OCI-M1 (cell line): ENCODE measurements at regions not wholly inside any gene's neighbourhood (a gene's known extent, or its start where the extent isn't known, plus 50 kb on each side); places are given as distances from the start of the nearest gene placed in this dataset.

Experiments
- DNase-seq: peaks from one replicate; lab custom pipeline; 2025; lab: John Stamatoyannopoulos, UW

DNA sequence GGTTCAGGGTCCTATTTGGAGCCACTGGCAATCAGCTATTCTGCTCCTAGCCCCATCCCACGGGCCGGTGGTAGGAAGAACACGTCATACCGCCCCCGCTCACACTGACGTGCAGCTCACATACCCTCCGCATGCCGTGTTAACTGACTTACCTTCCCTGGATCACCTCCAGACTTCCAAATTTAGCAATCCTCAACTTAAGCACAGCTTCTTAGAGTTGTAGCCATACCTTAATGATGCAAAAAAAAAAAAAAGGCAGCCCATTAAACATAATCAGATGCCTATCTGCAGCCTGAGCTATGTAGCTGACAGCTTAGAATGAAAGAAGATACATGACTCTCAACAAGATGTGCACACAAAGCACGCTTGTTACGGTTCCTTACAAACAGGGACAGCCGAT, 93.0 kb downstream of the IRX2 start:
- no peak for DNase-seq

DNA sequence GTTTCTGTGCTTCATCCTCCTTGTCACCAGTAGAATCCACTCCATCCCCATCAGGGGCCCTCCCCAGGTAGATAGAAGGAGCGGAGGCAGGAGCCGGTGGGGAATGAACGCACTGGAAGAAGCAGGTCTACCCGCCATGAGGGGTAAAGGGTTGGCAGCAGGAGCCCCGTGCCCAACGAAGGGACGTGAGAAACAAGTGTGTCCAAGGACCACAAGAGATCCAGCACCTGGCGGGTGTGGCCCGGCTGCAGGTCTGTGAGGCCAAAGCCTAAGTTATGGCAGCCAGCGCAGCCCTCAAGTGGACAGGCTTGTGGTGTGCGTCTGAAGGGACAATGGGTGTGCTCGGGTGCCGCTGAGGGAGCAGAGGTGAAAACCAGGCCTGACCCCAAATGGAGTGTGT, 94.3 kb downstream of the IRX2 start:
- DNase-seq, result no peak

DNA sequence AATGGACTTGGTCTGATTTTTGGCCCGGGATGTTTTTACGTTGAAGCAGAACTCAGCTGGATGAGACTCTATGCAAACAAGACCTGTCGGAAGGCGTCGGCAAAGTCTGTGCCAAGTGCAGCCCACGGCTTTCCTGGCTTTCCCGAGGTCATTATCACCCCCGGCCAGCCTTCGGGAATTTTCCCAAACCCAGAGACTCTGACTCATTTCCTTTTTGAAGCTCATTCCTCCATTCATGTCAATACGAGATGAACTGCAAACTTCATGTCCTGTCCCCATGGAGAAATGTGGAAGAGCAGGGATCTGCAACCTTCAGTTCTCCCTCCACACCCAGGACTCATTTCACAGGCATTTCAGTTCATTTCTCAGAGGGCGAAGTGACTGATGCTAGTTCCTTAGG, 95.3 kb downstream of the IRX2 start:
- DNase-seq, result no peak

DNA sequence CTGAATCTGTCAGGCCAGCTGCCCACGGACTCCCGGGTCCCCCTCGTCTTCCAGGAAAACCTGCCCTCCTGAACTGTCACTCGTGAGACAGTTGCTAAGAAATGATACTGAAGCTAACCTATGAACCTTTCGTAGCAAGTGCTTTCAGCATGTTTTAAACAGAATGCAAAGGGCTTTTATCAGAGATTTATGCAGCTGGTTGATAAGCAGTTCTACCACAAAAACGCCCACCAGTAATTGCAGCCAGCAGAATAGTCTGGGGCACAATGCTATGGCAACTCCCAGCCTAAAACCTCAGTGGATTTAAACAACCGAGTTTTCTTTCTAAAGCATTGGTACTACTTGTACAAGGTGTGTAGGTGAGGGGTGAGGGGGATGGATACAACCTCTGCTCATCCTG, 97.5 kb downstream of the IRX2 start:
- no peak for DNase-seq

DNA sequence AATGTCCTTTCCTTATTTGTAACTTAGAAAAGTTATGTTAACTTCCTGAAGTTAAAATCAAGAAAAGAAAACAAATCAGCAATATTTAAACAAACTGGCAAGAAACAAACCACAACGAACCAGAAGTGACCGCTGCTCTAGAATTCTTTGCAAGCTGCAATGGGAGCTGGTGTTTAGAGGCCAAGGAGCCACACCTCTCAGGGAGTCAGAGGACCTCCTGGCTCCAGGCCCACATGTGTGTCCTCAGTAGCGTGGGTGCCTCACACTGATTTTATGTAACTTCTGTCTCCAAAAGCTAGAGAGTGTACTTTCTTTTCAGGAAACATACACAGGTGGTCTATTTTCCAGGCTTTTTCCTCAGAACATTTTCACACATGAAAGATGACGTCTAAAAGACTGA, 100.4 kb downstream of the IRX2 start:
- no peak for DNase-seq

DNA sequence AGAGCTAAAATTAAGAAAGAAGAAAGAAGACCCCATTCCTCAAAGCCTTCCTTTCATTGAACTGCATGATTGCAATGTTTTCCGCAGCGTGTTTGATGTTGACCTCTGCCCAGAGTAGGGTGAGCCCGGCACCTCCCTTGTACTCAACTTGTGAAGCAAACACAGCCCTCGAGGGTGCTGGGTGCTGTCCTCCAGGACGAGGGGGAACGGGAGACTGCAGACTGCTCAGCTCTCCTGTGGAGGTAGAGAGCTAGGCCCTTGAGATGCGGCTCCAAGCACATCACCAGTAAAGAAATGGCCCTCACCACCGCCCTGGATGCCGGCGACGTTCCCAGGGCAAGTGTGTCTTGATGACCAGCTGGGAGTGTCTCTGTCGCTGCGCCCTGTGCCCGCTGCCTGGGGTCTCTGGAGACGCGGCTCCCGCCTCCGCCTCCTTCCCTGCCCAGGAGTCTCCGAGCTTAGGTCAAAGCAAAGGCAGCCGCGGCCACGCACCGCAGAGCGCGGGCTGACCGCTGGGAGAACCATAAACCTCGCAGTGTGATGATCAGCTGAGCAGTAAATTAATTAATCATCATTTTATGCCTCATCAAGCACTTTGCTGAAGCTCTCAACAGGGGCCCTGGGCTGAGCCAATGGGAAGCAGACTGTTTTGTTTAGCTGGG, 108.7 kb downstream of the IRX2 start:
- no peak for DNase-seq

DNA sequence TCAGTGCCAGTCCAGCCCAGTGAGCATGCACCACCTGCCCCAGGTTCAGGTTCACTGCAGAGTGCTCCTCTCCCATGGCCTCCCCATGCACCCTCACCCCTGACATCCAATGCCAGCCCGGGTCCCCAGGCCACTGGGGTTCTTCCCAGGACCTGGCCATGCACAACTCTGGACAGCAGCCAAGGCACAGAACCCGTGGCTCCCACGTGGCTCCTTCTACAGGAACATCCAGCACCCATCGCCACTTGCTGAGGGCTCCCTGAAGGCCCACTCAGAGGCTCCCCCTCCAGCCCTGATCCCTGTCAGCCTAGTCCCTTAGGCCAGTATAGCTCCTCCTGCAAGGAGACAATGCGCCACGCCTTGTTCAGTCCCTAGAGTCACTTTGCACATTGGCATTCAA, 110.8 kb downstream of the IRX2 start:
- no peak for DNase-seq

DNA sequence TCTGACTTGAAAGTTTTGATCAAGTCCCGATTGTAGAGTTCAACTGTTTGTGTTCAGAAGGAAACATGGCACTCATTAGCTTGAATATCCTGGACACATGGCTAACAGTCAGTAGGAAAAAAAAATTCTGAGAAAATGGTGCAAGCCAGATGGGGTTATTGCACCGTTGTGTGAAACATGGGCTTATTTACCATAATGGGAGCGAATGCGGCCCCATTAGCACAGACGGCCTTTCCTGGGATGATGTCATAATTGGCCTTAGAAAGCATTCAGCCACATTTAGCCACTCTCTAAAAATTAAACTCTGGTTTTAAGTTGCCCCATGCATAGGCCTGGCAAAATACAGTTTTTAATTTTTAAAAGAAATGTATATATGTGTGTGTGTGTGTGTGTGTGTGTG, 112.1 kb downstream of the IRX2 start:
- DNase-seq, result no peak

DNA sequence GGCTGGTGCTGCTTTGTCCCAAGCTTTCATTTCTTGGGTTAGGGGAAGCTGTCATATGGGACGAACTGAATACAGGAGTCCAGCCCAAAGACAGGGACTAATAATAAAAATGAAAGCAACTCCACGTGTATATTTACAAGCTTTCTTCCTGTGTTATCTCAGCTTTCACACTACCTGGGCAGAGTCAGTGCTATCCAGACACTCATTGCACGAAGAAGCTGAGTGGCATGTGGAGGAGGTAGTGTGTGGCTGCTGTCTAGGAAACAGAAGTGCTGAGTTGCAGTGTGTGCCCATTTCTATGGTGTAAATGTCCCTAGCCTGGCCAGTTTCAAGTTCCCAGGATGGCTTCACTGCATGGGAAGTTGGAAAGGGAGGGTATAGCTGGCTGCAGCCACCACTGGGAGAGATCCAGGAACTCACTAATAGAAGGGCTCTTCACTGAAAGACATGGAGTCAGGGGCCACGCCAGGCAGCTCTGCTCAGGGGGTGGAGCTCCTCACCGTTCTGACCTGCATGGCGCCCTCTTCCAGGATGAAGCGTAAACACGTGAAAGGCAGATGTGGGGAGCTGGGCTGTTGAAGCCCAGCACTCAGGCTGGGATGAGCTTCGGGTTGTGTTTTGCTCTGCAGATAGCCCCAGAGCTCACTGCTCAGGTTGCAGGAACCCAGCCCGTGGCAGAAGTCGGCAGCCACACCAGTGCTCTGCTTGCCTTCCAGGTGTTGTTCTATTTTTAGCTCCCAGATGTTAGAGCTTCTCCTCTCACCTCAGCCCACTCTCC, 116.9 kb downstream of the IRX2 start:
- no peak for DNase-seq

DNA sequence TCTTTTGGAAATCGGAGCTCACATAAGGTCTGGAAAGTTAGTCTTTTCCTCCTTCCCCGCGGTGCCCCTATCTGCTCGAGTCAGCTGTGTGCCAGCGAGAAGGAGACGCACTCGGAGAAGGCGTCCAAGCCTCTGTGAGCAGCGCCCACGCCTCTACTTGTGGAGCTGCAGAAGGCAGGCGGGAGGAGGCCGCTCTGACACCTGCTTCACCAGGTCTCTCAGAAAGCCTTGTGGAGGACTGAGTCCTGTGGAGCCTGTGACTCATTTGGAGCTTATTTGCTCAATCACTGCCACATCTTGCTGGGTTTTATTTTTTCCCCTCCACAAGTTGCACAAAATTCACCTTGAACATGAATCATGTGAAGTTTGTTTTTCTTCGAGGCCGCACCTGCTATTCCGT, 117.5 kb downstream of the IRX2 start:
- DNase-seq, result no peak

DNA sequence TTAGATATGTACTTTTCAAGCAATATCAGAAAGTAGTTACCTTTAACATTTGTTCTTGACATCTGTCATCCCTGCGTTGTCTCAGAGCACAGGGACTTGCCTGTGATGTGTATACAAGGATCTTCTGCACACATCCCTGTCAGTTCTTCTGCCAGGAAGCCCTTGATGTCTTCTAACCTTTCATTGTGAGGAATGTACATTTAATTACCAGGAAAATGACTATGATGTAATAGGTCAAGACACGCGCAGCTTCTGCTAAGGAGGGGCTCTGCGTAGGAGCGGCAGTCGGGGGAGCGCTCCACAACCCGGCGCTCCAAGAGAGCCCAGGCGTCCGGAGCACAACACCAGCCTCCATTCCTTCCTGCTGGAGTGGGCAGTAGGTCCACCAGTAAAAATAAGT, 119.7 kb downstream of the IRX2 start:
- no peak for DNase-seq

DNA sequence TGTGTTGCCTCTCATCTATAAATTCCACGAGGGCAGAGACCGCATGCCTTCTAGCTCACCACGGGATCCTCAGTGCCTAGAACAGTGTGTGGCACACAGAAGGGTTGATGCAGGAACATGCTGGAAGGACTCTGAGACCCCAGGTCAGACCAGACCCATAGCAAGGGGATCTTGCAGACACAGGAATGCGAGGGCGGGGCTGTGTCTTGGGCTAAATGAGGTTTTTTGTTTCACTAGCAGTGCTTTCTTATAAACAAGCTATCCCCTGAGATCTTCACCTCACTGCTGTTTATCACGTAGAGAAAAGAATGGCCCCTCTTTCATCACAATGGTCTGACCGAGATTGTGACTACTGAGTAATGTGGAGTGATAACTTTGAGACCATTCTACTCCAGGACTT, 122.4 kb downstream of the IRX2 start:
- no peak for DNase-seq

DNA sequence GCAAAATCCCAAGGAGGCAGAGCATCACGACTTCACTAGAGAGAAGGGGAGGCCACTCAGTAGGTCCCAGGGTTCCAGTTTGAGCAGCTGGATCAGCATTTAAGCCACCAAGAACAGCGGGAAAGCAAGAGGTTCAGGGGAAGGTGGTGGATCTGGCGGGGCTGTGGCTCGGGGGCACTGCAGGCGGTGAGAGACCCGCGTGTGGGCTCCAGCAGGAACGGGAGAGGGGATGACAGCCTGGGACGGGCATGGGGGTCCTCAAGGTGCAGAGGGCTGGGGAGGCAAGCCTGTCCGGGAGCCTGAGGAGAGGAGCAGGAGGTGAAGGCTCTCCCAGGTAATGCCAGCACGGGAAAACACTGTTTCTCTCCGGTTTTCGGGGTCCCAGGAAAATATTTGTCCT, 123.6 kb downstream of the IRX2 start:
- no peak for DNase-seq

DNA sequence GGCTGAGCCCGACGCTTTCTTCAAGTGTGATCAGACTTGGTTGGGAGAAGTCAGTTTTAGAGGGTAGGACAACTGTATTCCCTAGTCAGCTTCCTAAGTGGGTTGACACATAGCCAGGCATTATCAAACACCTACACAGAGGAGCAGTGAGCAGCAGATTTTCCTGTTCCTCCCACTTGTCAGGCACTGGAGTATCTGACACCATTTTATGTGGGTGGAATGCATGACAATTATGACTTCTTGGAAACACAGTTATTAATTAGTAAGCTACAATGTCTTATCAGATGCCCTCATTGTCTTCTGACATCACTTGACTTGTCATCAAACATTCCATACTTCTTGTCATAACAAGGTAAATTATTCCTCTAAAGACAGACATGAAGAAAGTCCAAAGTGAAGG, 124.9 kb downstream of the IRX2 start:
- DNase-seq, result no peak

DNA sequence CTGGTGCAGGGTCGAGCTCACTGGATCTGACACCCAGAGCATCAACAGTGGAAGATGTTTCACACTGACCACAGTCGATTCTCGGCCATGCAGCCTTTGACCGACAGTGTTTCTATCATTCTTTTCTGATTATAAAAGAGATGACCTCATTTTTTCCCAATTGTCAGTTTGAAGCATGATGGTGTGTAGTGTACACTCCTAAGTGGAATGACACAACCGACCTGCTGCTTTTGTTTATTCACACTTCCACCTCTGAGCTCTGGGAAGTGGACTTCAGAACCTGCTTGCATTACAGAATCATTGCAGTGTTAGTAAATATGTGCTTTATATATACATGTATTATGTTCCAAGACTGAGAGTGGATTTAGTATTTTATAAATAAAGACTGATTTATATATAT, 128.6 kb downstream of the IRX2 start:
- DNase-seq, result no peak

DNA sequence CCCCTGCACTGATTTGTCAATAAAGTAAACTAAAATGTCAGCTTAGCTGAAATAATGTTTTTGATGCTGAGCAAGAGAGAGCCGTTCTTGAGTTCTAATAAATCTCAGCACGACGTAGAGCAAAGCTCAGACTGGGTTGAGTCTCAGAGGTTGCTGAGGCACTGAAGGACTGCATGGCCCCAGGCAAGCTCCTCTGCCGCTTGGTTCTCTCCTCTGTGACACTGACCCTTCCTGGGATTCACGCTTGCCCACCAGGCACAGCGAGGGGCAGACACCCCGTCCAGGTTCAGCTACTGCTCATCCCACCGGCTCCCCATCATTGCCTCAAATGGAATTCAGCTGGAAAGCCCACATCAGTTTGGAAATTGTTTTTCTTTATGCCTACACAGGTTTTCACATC, 129.8 kb downstream of the IRX2 start:
- no peak for DNase-seq

DNA sequence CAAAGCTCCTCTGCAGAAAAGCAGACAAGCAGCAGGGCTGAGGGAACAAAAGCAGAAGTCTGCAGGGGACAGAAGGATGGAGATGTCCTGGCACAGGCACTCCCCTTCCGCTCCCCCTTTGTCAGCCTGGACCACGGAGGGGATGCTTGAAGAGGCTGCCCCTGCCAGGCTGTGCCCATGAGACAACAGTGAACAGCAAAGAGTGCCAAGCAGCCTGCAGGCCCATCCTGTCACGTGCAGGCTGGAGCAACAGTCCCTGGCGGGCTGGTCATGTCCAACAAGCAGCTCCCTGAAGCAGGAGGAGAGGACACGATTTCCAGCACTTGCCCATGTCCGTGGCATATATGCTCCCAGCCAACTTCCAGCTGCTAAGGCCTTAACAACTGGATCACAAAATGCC, 132.3 kb downstream of the IRX2 start:
- DNase-seq, result no peak

DNA sequence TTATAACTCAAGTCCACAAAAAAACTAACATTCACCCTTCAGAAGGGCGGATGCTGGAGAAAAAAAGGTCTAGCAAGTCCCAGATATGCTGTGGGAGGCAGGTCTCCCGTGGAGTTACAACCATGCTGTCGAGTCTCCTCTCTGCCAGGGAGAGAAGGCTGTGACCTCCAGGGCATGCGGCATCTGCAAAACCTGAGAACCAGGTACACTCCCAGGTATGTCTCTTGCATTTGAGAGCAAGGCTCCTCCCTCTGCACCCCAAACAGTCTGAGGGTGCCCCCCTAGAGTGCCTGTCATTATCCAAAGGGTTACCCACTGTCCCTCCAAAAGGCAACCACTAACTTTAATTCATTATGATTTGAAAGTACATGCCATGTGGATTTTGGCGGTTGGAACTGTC, 134.0 kb downstream of the IRX2 start:
- DNase-seq, result no peak

DNA sequence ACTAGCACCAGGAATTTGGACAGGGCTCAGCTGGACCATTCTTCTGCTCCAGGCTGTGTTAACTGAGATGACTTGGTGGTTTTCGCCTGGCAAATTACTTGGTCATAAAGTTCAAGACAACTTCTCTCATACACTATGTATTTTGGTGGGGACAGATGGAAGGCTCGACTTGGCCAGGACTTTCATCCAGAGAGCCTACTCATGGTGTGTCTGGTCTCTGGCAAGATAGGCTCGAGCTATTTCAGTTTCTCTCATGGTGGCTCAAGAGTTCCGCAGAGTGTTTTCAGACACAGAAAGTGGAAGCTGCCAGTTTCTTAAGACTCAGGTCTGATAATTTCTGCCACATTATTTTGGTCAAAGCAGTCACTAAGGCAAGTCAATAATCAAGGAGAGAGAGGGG, 135.6 kb downstream of the IRX2 start:
- DNase-seq, result no peak

DNA sequence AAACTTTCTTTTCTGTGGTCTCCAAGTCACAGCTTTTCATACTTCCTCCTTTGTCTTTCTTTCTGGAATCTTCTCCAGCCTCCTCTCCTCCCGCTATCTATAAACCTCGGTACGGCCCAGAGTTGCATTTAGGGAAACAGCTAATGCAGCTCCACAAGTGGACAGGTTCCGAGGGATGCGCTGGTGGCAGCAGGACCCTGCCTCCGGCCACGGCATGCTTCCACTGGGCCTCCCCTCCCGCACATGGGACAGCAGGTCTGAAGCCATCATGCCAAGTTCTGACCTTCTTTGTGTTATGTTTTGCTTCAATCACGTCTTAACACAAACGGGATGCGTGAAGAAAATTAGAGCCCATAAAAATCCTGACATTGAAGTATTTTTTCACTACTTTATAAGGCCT, 136.9 kb downstream of the IRX2 start:
- no peak for DNase-seq

DNA sequence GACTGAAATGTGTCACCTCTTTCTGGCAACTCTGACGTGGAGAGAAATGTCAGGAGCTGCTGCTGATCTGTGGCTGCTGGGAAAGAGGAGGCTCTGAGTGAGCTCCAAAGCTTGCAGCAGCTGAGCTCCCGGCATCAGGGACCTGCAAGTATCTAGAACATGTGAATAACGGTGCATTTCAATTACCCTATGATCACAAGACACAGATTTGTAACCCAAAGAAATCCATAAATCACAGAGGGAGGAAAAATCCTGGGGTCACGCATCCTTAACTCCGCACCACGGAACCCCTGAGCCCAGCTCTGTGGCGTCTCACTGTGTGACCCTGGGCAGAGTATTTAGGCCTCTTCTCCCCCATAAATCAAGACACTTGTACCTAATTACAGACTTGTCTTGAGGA, 139.8 kb downstream of the IRX2 start:
- DNase-seq, result no peak

DNA sequence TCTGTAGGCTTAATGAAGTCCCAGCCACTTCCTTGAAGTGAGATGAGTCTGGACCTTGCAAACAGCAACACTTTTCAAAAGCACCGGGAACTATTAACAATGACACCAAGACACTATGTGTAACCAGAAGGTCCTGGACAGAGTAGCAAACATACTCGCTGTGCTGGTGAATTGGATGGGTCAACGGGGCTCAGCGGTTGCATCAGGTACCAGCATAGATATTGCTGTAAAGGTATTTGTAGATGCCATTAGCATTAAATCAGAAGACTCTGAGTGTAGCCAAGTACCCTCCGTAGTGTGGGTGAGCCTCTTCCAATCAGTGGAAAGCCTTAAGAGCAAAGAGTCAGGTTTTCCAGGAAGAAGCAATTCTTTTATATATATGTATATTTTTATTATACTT, 140.5 kb downstream of the IRX2 start:
- DNase-seq, result no peak

DNA sequence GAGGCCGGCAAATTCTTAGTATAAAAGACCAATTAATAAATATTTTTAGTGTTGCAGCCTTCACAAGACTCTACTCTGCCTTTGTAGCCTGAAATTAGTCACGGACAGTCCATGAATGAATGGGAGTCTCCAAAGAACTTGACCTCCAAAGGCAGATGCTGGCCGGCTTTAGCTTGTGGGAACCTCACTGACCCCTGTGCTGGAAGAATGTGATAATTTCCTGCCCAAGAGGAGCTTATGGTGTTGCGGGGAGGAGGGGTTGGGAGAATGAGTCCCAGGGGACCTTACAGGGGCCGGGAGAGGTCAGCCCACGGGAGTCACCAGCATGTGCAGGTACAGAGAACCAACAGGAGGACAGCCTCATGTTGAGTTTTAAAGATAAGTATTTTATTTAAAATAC, 143.1 kb downstream of the IRX2 start:
- no peak for DNase-seq

DNA sequence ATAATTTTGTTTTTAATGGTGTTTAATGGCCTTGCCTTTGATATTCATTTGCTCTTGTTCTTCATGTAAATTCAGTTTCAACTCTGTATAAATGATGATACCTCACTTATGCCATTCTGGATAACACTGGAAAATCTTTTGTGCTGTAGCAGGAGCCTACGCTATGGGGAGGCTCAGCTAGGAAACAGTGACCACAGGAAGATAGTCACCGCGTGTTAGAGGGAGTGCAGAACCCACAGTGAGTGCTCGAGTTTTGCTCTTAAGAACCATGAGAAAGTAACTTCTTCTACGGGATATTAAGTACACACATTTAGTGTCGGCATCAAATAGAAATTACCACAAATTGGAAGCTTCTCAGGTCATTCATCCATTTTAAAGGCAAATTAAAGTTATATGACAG, 143.9 kb downstream of the IRX2 start:
- no peak for DNase-seq
